Endodermal cell (in vitro differentiated cells): ENCODE measurements at regions not wholly inside any gene's neighbourhood (a gene's known extent, or its start where the extent isn't known, plus 50 kb on each side); places are given as distances from the start of the nearest gene placed in this dataset.
"Not testable (repeated sequence)": the region's sequence is repeated elsewhere in the genome, so short reads cannot be mapped to it uniquely, and the experiment has no call there.

Source experiments
- DNase-seq: peaks from one replicate; pipeline ENCODE4 v3.0.0-alpha.2; 2017
- H3K27ac ChIP-seq: 2 replicates; pipeline ENCODE4 v1.5.1; 2013; ENCODE audit warnings: mild to moderate bottlenecking, low read depth, low read length, moderate library complexity
- H3K27me3 ChIP-seq: 2 replicates; pipeline ENCODE4 v1.6.1; 2013; ENCODE audit warnings: mild to moderate bottlenecking, low read length, moderate library complexity; ENCODE audit not compliant: insufficient read depth, control insufficient read depth, poor library complexity, severe bottlenecking
- H3K36me3 ChIP-seq: 2 replicates; pipeline ENCODE4 v1.7.0; 2013; ENCODE audit warnings: mild to moderate bottlenecking, low read length, moderate library complexity; ENCODE audit not compliant: control insufficient read depth, insufficient read depth
- H3K4me1 ChIP-seq: one replicate; pipeline ENCODE4 v1.7.0; 2013; ENCODE audit warnings: low read length; ENCODE audit not compliant: control insufficient read depth, insufficient read depth
- H3K4me3 ChIP-seq: 2 replicates; pipeline ENCODE4 v1.5.1; 2013; ENCODE audit warnings: mild to moderate bottlenecking, low read length, moderate library complexity
- H3K9ac ChIP-seq: 2 replicates; pipeline ENCODE4 v1.6.1; 2013; ENCODE audit warnings: mild to moderate bottlenecking, low read length, moderate library complexity; ENCODE audit not compliant: poor library complexity, severe bottlenecking; ENCODE audit errors: extremely low read depth
- H3K9me3 ChIP-seq: 2 replicates; pipeline ENCODE4 v1.6.1; 2013; ENCODE audit warnings: mild to moderate bottlenecking, low read length, moderate library complexity; ENCODE audit not compliant: control insufficient read depth
- H3K27ac Mint-ChIP-seq: 2 replicates; pipeline ENCODE4 v1.8.0; 2020; ENCODE audit warnings: mixed read lengths
- H3K27me3 Mint-ChIP-seq: 2 replicates; pipeline ENCODE4 v1.8.0; 2021; ENCODE audit warnings: mild to moderate bottlenecking, mixed read lengths; ENCODE audit not compliant: insufficient read depth
- H3K36me3 Mint-ChIP-seq: 2 replicates; pipeline ENCODE4 v1.8.0; 2020; ENCODE audit warnings: low read depth, mixed read lengths
- H3K4me1 Mint-ChIP-seq: 2 replicates; pipeline ENCODE4 v1.8.0; 2020; ENCODE audit warnings: mixed read lengths
- H3K4me3 Mint-ChIP-seq: 2 replicates; pipeline ENCODE4 v1.8.0; 2020; ENCODE audit warnings: mild to moderate bottlenecking, moderate library complexity, mixed read lengths
- H3K9me3 Mint-ChIP-seq: 2 replicates; pipeline ENCODE4 v1.8.0; 2020; ENCODE audit warnings: mild to moderate bottlenecking, mixed read lengths
- CTCF ChIP-seq: fragments of 200-600 bp; sonication (generic); conservative IDR thresholded peaks from 2 replicates; pipeline ENCODE4 v1.5.0; 2021; ENCODE audit warnings: antibody characterized with exemption, mild to moderate bottlenecking
- WGBS, 2 experiments: methylation state at CpG; one replicate each; pipeline versions ENCODE4 v1.1.5 to v1.1.7; 2013; ENCODE audit warnings: missing lambda C conversion rate in 2 of 2, mixed read lengths in 1 of 2; ENCODE audit not compliant: insufficient coverage in 1 of 2, insufficient read length in 1 of 2; 5-methylcytosine and 5-hydroxymethylcytosine counted together

DNA sequence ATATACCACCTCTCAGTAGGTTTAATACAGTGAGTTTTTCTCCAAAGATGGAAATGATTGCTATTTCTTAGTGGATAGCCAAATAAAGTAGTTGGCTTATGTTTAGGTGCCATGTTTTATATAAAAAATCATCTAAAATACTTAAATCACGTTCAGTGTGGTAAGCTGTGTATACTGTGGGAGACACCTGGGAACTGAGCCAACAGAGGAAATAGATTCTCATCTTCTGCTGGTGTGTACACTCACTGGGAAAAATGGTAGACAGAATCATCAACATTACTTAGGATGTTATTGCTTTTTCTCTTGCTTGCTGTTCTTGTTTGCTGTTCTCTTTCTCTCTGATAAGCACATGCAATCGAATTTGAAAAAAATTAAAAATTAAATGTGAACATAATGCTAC is 112.6 kb upstream of the MB21D2 start:
- no peak for DNase-seq
- H3K9me3 Mint-ChIP-seq: no peaks in the 10 kb centered on the region
- H3K27me3 ChIP-seq: no peaks in the 10 kb centered on the region

DNA sequence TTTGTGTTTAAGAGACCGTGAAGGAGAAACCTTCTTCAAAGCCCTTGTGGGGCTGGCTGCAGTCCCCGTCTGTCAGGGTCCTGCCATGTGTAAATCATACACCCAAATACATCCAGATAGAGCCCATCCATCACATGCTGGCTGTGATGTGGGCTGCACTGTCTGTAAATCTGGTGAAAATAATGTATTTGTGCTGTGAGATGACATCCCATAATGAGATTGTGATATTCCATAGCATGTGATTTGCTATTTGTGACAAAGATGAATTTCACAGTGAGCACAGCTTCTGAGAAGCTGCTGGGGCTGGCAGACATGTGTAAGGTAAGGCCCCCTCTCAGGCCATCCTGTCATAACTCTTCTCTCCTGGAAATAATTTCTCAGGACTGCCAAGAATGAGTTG is 114.3 kb upstream of the MB21D2 start:
- no peaks in the 10 kb centered on the region for H3K9me3 Mint-ChIP-seq
- Histone ChIP-seq H3K4me3 (no peak overlapping the region), H3K4me1 (peaks cover 9% of the 10 kb centered on the region), H3K36me3 (no peaks in the 10 kb centered on the region), H3K9ac (no peak overlapping the region), H3K27me3 (no peaks in the 10 kb centered on the region), H3K9me3 (no peaks in the 10 kb centered on the region), H3K27ac (no peak overlapping the region)
- no peak for TF ChIP-seq CTCF
- no peak for DNase-seq
- H3K36me3 Mint-ChIP-seq: no peaks in the 10 kb centered on the region
- no peaks in the 10 kb centered on the region for H3K27me3 Mint-ChIP-seq
- 98% methylated on average over 2 of the region's 2 CpGs; no CpG with 5 or more reads in 1 of the 2 experiments for WGBS, 2 experiments
- H3K4me3 Mint-ChIP-seq: no peak overlapping the region
- H3K4me1 Mint-ChIP-seq: peaks cover 17% of the 10 kb centered on the region
- H3K27ac Mint-ChIP-seq: no peak overlapping the region

More for the DNA sequence above, 112.6 kb upstream of the MB21D2 start:
- no peaks in the 10 kb centered on the region for H3K36me3 Mint-ChIP-seq
- no peak overlapping the region for H3K27ac ChIP-seq
- H3K27ac Mint-ChIP-seq: no peak overlapping the region
- no peak overlapping the region for H3K9ac ChIP-seq
- peaks cover 9% of the 10 kb centered on the region for H3K4me1 ChIP-seq
- no peak overlapping the region for H3K4me3 Mint-ChIP-seq
- no peak for TF ChIP-seq CTCF
- 100% methylated on average over 1 of the region's 2 CpGs; no CpG with 5 or more reads in 1 of the 2 experiments for WGBS, 2 experiments
- H3K9me3 ChIP-seq: no peaks in the 10 kb centered on the region
- peaks cover 17% of the 10 kb centered on the region for H3K4me1 Mint-ChIP-seq
- no peaks in the 10 kb centered on the region for H3K27me3 Mint-ChIP-seq
- H3K4me3 ChIP-seq: no peak overlapping the region
- no peaks in the 10 kb centered on the region for H3K36me3 ChIP-seq

DNA sequence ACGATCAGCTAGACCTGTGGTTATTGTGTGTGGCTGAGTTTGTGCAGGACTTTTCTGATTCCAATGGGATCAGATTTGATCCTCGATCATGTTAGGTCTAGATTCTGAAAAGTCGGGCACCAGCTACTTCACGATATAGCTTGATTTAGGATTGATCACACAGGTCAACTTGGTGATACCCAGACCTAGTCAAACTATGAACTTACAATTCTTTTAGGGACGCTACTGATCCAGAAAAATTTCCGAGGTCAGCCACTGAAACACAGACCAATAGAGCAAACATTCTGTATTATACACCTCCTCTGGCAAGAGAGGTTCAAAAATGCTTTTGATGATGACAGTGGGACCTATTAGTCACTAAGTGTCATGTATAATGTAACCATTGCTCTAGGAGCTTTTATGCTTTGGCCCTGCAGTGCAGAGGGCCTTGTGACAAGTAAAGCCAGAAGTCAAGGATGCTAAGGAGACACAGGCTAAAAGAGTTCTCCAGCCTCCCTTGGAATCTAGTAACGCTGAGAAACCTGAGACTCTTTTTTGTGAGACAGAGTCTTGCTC is 115.6 kb upstream of the MB21D2 start:
- Histone ChIP-seq H3K4me3 (no peak overlapping the region), H3K9ac (no peak overlapping the region), H3K27me3 (no peaks in the 10 kb centered on the region), H3K4me1 (peaks cover 2% of the 10 kb centered on the region), H3K9me3 (no peaks in the 10 kb centered on the region), H3K27ac (no peak overlapping the region), H3K36me3 (no peaks in the 10 kb centered on the region)
- H3K27me3 Mint-ChIP-seq: no peaks in the 10 kb centered on the region
- peaks cover 6% of the 10 kb centered on the region for H3K4me1 Mint-ChIP-seq
- 89 to 96% methylated on average over 5 to 7 of the region's 7 CpGs for WGBS, 2 experiments
- H3K9me3 Mint-ChIP-seq: no peaks in the 10 kb centered on the region
- H3K4me3 Mint-ChIP-seq: no peak overlapping the region
- no peak for DNase-seq
- H3K27ac Mint-ChIP-seq: no peak overlapping the region
- TF ChIP-seq CTCF: no peak
- no peaks in the 10 kb centered on the region for H3K36me3 Mint-ChIP-seq

- H3K4me1 Mint-ChIP-seq, H3K4me3 Mint-ChIP-seq, H3K27ac Mint-ChIP-seq, H3K9ac ChIP-seq, H3K9me3 Mint-ChIP-seq, H3K36me3 Mint-ChIP-seq, DNase-seq, H3K4me3 ChIP-seq, H3K27ac ChIP-seq, H3K4me1 ChIP-seq, H3K27me3 Mint-ChIP-seq, H3K9me3 ChIP-seq, H3K36me3 ChIP-seq, H3K27me3 ChIP-seq: not testable (repeated sequence)
- WGBS, 2 experiments: 97% methylated on average over 2 of the region's 3 CpGs; no CpG with 5 or more reads in 1 of the 2 experiments
Measured at GRCh38 chr3:193037828-193038227, 120.2 kb upstream of the MB21D2 start.
